ENCODE measurements at regions not wholly inside any gene's neighbourhood (a gene's known extent, or its start where the extent isn't known, plus 50 kb on each side); places are given as distances from the start of the nearest gene placed in this dataset.

DNA sequence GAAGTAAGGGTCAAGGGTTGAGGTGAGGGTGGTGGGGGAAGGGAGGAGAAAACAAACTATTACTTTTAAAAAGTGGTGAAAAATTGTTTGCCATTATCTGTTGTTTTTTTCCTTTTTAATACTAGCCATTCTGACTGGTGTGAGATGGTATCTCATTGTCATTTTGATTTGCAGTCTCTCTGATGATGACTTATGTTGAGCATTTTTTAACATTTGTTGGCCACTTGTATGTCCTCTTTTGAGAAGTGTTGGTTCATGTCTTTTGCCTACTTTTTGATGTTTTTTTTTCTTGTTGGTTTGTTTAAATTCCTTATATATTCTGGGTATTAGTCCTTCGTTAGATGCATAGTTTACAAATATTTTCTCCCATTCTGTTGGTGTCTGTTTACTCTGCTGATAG lies 185.9 kb upstream of the ANKRD28 start:
- TF ChIP-seq, protein P1, sequence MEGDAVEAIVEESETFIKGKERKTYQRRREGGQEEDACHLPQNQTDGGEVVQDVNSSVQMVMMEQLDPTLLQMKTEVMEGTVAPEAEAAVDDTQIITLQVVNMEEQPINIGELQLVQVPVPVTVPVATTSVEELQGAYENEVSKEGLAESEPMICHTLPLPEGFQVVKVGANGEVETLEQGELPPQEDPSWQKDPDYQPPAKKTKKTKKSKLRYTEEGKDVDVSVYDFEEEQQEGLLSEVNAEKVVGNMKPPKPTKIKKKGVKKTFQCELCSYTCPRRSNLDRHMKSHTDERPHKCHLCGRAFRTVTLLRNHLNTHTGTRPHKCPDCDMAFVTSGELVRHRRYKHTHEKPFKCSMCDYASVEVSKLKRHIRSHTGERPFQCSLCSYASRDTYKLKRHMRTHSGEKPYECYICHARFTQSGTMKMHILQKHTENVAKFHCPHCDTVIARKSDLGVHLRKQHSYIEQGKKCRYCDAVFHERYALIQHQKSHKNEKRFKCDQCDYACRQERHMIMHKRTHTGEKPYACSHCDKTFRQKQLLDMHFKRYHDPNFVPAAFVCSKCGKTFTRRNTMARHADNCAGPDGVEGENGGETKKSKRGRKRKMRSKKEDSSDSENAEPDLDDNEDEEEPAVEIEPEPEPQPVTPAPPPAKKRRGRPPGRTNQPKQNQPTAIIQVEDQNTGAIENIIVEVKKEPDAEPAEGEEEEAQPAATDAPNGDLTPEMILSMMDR (IDR thresholded peaks at IDR 0.05) = no peak
- TF ChIP-seq POLR2A (IDR thresholded peaks at IDR 0.05) = no peak

All from lower leg skin (tissue), 3 donors.